Stimulated activated naive CD4-positive, alpha-beta T cell (primary cell): ENCODE measurements at regions not wholly inside any gene's neighbourhood (a gene's known extent, or its start where the extent isn't known, plus 50 kb on each side); places are given as distances from the start of the nearest gene placed in this dataset.

Experiments
- DNase-seq, 6 experiments: peaks; one replicate each; lab custom pipeline; 2025; lab: John Stamatoyannopoulos, UW

DNA sequence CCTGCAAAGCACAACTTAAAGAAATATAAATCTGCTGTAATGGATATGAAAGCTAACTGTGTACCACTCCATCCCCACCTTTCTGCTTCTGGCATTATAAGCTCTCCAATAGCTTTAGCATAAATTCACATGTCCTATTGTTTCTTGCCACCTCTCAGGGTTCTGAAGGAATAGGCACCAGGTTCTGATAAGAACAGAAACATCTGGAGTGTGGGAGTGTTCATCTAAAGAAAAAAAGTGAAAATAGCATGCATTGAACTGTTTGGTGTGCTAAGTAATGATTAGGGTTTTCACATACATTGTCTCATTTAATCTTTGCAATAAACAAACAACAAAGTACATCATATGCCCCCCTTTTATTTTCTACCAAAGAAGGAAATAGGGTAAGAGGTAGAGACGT is 72.3 kb downstream of the FAM76B start:
- DNase-seq, result no peak

DNA sequence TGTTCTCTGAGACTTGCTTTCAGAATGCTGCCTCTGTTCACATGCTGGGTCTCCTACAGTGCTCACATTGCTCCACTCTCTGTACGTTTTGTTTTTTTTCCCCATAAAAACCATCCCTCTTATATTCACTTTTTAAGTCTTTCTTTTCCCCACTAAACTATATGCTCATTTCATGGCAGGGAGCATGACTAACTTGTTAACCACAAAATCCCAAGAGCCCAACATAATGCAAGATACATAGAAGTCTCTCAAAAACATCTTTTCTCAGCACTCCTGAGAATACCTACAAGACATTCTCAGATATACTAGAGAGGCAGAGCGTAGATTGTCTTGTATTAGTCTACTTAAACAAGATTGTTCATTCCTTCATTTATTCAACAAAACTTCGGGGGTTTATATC is 73.3 kb downstream of the FAM76B start:
- no peak for DNase-seq

DNA sequence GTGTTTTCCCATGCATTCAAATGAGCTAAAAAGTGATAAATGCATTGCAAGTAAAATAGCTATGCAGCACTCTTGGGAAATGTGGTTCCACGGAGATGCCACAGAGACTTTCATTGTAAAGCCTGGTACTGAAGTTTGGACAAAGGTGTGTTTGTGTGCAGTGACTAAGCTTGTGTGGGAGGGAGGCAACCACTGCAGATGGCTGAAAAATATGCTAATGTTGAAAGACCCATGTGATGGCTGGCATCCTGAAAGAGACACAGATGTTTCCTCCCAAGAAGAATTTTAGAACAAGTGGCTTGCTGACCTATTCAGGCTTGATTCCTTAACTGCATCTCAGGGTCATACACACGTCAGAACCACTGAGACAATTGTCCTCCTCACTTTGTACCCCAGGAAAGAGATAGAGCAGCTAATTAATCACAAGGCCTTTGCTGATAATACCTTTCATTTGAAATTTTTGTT is 73.8 kb downstream of the FAM76B start:
- no peak for DNase-seq

DNA sequence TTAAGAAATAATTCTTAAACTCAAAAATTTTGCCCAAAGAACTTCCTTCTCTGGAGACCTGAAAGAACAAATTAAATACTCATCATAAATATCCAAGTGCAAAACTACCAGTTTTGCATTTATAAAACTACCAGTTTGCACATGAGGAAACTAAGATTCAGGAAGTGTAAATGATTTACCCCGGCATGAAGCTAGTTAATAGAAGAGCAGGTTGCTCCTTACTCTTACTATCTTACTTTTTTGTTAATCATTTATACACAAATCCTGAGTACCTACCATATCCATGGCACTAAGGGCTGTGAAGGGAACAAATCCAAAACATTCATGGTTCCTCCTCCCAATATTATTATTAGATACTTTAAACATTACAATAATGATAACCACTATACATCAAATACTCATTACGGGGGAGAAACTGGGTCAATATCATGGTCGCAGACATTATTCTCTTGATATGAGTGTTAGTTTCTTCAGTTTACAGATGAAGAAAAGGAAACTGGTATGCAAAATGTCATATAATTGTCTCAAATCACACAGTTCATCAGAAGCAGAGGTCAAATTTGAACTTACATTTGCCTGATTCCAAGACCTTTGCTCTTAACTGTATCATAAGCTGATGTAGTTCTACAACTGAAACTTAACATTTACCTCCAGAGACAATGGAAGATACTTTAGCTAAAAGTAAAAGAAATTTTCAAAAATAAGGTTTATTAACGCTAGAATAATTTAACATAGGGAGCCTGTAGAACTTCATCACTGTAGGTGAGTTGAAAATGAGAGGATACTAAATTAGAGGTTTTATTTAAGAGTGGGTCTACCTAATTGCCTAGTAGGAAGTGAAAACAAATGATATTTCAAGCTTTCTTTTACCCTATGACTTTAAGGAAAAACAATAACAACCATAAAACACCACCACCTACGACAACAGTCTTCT is 74.5 kb downstream of the FAM76B start:
- no peak for DNase-seq

DNA sequence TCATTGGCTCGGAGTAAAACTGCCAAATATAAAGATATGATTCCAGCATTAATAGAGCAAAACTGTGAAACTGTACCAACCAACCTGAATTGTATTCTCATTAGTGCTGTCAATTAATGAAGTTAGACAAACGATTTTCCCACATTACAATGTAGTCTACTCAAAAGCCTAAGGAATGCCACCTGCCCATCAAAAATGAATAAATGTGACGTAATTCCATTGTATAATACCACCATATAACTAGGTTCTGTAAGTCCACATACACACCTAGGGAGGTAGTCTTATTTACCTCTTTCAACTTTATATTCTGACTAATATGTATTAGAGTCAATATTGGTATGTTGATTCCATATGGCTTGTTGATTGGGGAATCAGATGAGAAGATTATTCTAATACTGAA is 76.2 kb downstream of the FAM76B start:
- DNase-seq, result no peak

DNA sequence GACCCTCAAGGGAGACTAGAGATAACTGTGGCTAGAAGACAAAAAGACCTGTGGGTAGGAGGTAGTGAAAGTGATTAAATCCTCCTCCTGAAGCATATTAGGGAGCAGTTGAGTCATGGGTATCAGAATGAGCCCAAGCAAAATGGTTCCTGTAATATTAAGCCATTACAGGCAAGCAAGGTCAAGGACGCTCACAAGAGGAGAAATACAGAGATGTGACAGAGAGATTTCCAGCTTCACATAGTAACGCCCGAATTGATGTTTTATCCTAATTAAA is 77.7 kb downstream of the FAM76B start:
- DNase-seq, result no peak

DNA sequence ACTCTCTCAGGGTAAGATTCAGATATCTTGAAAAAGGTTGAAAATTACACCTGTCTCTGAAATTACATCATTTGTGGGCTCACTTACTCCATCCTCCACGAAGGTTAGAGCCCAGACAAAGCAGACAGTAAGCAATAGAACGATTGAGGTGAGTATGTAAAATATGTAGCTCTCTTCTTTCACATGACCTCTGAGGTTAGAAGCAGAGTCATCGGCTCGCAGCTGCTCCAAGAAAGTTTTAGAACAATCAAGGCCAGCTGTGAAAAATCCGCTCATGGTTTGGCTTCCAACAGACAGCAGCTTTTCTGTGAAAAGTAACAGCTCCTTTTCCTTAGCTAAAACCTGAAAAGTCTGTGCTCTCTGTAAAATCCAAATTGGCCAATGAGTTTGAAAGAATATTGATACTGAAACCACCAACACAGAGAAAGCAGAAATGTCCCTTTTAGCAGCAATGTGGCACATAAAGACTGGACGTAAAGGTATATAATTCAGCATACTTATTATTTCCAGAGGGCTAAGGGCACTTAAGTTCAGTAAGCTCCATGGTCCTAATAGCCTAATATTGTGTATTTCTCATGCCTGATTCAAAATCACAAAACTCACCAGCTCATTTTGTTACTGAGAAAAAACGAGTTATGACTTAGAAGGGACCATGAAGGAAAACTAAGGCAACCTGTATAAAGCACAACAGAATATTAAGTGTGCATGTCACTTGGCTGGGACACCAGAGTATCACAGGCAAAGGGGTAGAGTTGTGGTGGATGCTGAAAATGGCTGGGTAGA is 78.2 kb downstream of the FAM76B start:
- DNase-seq, result no peak

DNA sequence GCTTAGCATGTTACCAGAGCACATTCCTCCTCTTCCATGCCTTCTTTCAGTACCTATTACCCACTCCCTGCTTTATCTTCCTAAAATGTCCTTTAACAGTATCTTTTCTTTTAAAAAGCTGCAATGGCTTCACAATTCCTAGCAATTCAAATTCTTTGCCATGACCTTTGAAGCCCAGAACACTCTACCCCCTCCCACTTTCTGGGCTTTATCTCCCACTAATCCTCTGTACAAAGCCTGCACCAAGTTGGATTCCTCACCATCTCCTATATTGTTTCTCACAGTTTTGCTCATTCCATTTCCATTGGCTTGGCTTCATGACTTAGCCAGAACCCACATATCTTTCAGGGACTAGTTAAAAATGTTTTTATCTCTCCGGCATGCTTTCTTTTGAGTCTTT is 80.9 kb downstream of the FAM76B start:
- no peak for DNase-seq

DNA sequence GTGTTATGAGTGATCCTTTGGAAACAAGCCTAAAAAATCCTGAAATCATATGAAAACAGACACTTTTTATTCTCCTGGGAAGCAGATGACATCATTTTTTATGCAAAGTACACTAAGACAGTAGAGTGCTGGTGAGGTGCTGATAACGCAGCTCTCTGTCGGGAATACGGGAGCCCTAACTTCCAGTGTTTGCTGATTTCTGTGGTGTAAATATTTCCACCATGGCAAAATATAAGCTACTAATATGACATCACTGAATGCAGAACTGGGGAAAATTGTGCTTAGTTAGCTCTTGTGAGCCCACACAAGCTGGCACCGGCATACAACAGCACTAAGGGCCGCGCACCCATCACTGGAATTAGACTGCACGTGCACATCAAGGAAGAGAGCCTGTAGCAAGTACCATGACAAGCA is 82.6 kb downstream of the FAM76B start:
- no peak for DNase-seq

DNA sequence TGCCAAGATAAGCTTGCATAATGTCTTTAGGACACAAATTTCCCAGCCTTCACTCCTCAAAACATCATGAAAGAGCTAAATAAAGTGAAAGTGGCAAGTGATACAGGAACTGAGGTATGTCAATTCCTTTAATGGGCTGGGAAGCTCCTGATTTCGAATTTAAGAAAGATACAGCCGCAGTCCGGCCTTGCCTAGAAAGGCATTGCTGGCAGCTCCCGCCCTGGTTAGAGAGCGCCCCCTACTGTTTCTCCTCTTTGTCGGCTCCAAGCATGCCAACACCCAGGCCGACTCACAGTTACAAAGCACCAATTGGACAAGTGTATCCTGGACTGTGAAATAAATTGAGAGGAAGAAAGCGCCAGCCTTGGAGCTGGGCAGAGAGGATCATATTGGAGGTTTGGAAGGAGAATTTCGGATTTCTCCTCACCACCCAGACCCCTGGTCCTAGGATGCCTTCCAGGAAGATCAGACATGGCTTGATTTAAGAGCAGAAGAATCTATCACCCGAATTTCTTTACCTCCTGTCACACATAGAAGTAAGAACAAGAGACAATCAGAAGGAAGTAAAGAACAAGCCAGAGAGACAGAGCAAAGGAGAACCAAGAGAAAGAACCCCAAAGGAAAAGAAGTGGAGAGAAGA is 84.0 kb downstream of the FAM76B start:
- DNase-seq, result peak; percentile 61 to 92 (median 76)

DNA sequence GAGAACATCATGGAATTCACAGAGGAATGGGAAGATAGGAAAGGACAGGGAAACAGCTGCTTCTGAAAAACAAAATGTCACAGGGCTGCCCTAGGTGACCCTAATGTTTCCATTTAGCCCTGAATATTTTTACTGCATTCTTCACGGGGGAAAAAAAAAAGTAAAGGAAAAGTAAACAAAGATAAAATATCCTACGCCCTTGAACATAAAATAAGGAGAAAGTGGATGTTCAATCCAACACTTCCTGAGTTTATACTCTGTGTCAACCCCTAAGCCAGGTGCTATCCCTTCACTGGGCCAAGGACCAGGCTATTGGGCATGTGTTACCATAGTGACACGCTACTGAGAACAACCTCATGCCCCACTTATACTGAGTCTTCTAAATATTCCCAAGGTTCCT is 84.7 kb downstream of the FAM76B start:
- DNase-seq, result no peak

DNA sequence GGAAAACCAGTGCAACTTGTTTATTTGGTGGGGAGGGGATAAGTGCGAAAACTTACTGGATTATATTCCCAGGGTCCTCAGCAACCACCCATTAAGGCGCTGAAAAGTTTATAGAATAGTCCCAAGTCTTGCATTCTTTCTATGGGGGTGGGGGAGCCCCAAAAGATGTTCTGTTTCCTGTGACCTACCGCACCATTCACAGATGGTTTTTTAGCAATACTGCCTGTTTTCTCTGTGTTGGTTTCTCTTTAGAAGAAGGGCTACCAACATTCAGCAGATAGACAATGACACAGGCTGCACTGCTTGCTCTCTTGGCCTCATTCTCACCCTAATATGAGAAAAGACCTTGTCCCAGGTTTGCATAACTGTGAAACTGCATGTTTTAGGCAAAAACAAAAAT is 86.5 kb downstream of the FAM76B start:
- peak in 2 of 6 experiments; percentile 12 to 17 for DNase-seq

DNA sequence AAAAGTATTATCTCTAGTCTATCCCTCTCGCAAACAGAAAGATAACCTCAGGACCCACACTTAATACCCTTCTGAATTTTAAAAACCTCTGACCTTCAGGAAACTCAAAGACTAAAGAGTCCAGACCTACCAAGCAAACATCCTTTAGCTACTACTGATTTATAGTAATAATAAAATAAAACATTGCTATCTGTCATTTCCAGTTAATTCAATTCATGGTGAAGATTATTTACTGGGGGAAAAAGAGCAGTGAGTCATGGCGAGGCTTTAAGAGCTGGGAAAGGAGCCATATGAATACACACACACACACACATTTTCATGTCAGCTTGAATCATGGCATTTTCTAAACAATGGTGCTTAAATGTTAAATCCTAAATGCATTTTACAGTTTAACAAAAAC is 87.1 kb downstream of the FAM76B start:
- no peak for DNase-seq

DNA sequence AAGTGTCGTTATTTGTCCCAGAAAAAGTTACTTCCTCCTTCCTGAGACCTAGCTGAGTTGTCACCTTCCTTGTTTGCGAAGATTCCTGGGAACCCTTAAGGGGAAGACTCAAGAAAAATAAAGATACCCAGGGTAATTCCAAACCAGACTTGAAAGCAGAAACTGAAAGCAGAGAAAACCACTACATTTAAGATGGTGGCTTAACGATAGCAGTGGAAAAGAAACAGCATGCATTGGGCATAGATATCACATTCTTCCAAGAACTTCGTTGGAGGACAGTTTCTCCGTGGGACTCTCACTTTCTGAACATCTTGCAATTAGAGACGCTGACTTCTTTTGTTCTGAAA is 89.1 kb downstream of the FAM76B start:
- DNase-seq, result peak in 2 of 6 experiments; percentile 44 to 48

DNA sequence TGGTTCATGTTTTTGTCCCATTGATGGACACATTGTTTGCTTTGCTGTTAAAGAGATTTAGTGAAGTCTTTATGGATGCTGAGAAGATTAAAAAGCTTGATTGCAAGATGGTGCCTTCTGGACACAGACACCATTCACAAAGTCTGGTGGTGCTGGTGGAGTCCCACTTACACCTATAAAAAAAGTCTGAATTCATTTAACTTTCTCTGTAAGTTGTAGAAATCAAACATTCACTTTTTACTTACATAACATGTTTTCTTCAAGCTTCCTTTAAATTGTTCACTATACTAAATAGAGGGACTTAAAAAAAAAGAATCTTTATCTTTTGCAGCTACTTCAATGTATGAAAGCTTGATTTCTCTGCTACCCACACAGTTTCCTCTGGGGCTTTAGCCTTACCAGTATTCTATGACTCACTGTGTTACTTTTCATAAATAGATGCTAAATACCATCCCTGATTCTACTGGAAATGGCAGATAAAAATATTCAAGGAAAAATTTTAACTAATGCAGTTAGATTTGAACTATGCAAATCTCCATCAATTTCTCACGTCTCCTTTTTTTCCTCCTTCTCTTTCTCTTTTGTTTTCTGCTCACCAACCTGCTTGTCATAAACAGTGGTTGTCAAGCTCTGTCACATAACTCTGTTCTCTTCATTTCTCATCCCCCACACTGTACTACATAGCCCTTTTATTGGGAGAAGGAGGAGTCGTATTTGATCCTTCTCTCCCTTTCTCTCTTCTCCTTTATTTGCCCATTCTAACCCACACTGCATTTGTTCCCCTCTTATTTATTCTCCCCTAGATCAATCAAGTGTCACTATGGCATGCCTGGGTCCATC is 89.7 kb downstream of the FAM76B start:
- DNase-seq, result peak in 3 of 6 experiments; percentile 35 to 71 (median 64)

DNA sequence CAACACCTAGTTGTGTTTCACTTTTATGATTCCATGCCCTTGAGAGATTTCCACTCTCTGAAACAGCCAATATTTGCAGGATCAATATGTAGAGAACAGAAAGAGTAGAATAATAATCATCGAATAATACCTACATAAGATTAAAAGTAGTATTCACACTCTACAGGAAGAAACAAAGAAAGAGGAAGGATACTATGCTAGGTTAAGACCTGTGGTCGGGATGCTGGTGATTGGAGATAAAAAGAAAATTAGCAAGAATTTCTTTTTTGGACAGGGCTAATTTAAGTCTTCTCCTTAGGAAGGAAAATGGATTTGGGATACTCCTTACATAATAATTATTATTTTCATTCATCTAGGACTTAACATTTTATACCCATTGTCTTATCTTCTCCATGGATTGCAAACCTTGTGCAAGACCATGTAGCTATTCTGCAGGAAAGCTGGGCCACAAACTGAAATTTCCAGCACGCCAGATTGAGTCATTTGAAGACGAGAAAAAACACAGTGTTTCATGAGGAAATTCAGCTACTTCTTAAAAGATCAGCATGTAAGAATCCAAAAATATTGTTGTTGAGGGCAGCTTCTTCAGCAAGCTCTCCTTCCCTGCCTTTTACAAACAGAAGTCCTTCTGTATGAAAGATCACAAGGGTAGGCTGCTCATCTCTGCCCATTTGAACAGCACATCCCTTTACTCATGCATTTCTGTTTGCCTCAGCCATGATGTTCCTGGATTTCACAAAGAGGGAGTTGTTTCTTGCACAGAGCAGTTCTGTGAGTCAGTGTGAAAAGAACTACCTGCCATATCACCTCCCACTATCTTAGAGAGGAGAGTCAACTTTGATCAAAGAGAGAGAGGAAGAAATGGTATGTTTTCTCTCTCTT is 90.7 kb downstream of the FAM76B start:
- peak in 1 of 6 experiments; percentile 44 for DNase-seq

DNA sequence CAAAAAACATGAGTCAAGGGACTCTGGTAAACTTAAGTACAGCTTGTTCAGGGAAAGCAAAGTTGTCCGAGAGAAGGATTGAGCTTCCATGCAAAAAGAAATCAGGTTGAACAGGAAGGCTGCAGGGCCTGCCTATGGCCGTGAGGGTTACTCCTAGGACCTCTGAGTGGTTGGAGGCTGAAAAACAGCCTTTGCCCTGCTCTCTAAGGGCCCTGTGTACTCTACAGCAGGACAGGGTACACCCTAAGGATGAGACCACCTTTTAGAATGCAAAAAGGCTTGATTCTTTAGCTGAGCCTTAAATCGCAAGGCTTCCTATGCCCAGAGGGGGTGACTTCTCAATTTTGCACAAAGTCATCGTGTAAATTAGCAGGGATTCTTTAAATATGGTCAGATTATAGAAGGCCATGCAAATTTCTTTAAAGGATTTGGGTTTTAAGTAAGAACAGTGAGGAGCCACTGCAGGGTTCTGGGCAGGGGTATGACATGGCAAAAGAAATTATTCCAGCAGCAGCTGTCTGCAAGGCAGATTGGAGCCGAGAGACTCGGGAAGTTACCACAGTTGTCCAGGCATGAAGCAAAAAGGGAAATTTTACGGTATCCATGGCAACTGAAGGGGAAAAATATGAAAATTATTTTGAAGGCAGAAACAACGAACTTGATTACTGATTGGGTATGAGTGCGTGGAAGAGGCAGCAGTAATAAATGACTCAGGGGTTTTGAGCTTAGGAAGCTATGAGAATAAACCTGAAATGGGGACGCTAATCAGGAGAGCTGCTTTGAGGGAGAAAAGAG is 91.8 kb downstream of the FAM76B start:
- DNase-seq, result no peak

DNA sequence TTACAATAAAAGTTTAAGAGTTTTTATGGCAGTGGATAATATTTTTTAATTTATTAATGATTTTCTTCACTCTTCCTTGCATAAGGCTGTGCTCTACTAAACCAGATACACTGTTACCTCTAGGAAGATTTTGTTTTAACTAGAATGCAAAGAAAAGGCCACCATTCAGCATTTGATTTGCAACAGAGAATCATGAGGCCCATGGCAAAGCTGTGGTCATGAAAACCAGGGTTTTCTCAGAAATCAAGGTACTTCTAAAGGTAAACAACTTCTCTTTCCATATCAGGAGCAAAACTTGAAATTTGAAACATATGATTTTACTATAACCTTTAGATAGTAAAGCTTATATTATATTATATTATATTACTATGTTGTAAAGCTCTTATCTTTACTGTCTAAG is 94.4 kb downstream of the FAM76B start:
- DNase-seq, result no peak

DNA sequence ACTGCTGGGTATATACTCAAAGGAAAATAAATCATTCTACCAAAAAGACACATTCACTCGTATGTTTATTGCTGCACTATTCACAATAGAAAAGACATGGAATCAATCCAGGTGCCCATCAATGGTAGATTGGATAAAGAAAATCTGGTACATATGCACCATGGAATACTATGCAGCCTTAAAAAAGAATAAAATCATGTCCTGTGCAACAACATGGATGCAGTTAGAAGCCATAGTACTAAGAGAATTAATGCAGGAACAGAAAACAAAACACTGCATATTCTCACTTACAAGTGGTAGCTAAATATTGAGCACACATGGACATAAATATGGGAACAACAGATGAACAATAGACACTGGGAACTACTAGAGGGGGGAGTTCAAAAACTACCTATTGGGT is 96.3 kb downstream of the FAM76B start:
- no peak for DNase-seq
